IMR-90 (cell line): ENCODE measurements at regions not wholly inside any gene's neighbourhood (a gene's known extent, or its start where the extent isn't known, plus 50 kb on each side); places are given as distances from the start of the nearest gene placed in this dataset.

Source experiments
- CTCF ChIP-seq: conservative IDR thresholded peaks from 2 replicates; pipeline ENCODE4 v1.5.1; 2012; ENCODE audit warnings: mild to moderate bottlenecking, low read depth, low read length, improper control_type of control experiment
- MAFK ChIP-seq: IDR thresholded peaks from 2 replicates; pipeline ENCODE4 v1.6.1; 2012; ENCODE audit warnings: low read depth, low read length, improper control_type of control experiment
- POLR2A ChIP-seq: IDR thresholded peaks from 2 replicates; pipeline ENCODE4 v1.6.1; 2012; ENCODE audit warnings: mild to moderate bottlenecking, low read depth, low read length
- RCOR1 ChIP-seq: IDR thresholded peaks from 2 replicates; pipeline ENCODE4 v1.6.1; 2012; ENCODE audit warnings: mild to moderate bottlenecking, low read length, improper control_type of control experiment; ENCODE audit not compliant: insufficient replicate concordance
- TF ChIP-seq, protein P1 (sequence below): fragments of 150-350 bp; IDR thresholded peaks from 2 replicates; pipeline ENCODE4 v1.6.1; 2017; ENCODE audit warnings: mild to moderate bottlenecking, antibody characterized with exemption, low read length, low read depth

DNA sequence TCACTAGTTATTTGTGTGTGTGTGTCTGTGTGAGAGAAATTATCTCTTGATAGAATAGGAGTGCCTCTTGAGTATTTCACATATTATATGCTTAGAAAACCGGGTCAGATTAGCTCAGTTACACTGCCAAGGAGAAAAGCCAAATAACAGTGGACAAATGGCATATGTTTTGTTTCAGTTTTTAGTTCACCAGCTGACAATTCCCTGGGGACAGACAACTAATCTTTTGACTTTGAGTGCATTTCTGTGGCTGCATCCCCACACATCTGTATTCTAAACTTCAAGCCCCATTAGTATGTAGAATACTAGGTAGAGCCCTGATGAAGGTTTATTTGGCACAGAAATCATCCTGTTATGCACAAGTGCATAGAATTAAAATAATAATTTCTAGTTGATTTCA, 227.7 kb upstream of the CNTN3 start:
- TF ChIP-seq CTCF = no peak
- TF ChIP-seq, protein P1, sequence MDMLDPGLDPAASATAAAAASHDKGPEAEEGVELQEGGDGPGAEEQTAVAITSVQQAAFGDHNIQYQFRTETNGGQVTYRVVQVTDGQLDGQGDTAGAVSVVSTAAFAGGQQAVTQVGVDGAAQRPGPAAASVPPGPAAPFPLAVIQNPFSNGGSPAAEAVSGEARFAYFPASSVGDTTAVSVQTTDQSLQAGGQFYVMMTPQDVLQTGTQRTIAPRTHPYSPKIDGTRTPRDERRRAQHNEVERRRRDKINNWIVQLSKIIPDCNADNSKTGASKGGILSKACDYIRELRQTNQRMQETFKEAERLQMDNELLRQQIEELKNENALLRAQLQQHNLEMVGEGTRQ = no peak
- no peak for TF ChIP-seq MAFK
- TF ChIP-seq POLR2A = no peak
- no peak for TF ChIP-seq RCOR1
